ENCODE measurements at regions not wholly inside any gene's neighbourhood (a gene's known extent, or its start where the extent isn't known, plus 50 kb on each side); places are given as distances from the start of the nearest gene placed in this dataset.

GRCh38 chr16:65301029-65301428 lies 179.2 kb upstream of the CDH11 start:
- POLR2A ChIA-PET (ENCODE audit: unreplicated experiment): no interaction called here
- Histone ChIP-seq H4K20me1 (ENCODE audit: low read length) (no peaks in the 10 kb centered on the region), H3K4me3 (ENCODE audit: low read length) (no peak overlapping the region), H3K27ac (ENCODE audit: low read length) (no peak overlapping the region), H3K9me3 (ENCODE audit: low read length) (no peaks in the 10 kb centered on the region), H3K27me3 (ENCODE audit: low read length) (no peaks in the 10 kb centered on the region), H3K9ac (ENCODE audit: low read length) (no peak overlapping the region), H2AFZ (ENCODE audit: low read length) (no peak overlapping the region), H3F3A (ENCODE audit: low read length, unreplicated experiment) (no peaks in the 10 kb centered on the region), H3K79me2 (ENCODE audit: low read length) (no peaks in the 10 kb centered on the region), H3K4me2 (ENCODE audit: low read length) (no peak overlapping the region), H3K4me1 (ENCODE audit: insufficient read depth, low read length) (no peaks in the 10 kb centered on the region), H3K9me2 (replicated peaks; ENCODE audit: low read length) (no peaks in the 10 kb centered on the region), H3K36me3 (ENCODE audit: low read depth, low read length) (no peaks in the 10 kb centered on the region)
- no peak for DNase-seq
- CTCF ChIA-PET: no interaction called here
- BruUV-seq (replicated peaks): no TSS peak
- ATAC-seq: no peak
- no peak for TF ChIP-seq CTCF (conservative IDR thresholded peaks at IDR 0.05; ENCODE audit: low read depth, low read length)
- no peak for TF ChIP-seq EZH2 (IDR thresholded peaks at IDR 0.05; ENCODE audit: low read length, unreplicated experiment)
- no peak for TF ChIP-seq EZH2phosphoT487 (IDR thresholded peaks at IDR 0.05; ENCODE audit: borderline replicate concordance, low read length)
- intact Hi-C loops (cut with micrococcal nuclease): no loop called here

GRCh38 chr16:65297453-65297852 lies 175.6 kb upstream of the CDH11 start:
- Histone ChIP-seq H3K9ac (ENCODE audit: low read length) (no peak overlapping the region), H3K9me3 (ENCODE audit: low read length) (no peaks in the 10 kb centered on the region), H3K4me2 (ENCODE audit: low read length) (no peak overlapping the region), H3K27me3 (ENCODE audit: low read length) (no peaks in the 10 kb centered on the region), H4K20me1 (ENCODE audit: low read length) (no peaks in the 10 kb centered on the region), H3F3A (ENCODE audit: low read length, unreplicated experiment) (no peaks in the 10 kb centered on the region), H2AFZ (ENCODE audit: low read length) (no peak overlapping the region), H3K4me3 (ENCODE audit: low read length) (no peak overlapping the region), H3K27ac (ENCODE audit: low read length) (no peak overlapping the region), H3K9me2 (replicated peaks; ENCODE audit: low read length) (no peaks in the 10 kb centered on the region), H3K36me3 (ENCODE audit: low read depth, low read length) (no peaks in the 10 kb centered on the region), H3K4me1 (ENCODE audit: insufficient read depth, low read length) (no peaks in the 10 kb centered on the region), H3K79me2 (ENCODE audit: low read length) (no peaks in the 10 kb centered on the region)
- no TSS peak for BruUV-seq (replicated peaks)
- ATAC-seq: no peak
- TF ChIP-seq EZH2phosphoT487 (IDR thresholded peaks at IDR 0.05; ENCODE audit: borderline replicate concordance, low read length) (no peak), EZH2 (IDR thresholded peaks at IDR 0.05; ENCODE audit: low read length, unreplicated experiment) (no peak), CTCF (conservative IDR thresholded peaks at IDR 0.05; ENCODE audit: low read depth, low read length) (no peak)
- ChIA-PET POLR2A (ENCODE audit: unreplicated experiment) (no interaction called here), CTCF (no interaction called here)
- intact Hi-C loops (cut with micrococcal nuclease): no loop called here
- no peak for DNase-seq

- ChIA-PET POLR2A (ENCODE audit: unreplicated experiment) (no interaction called here), CTCF (no interaction called here)
- Histone ChIP-seq H3K36me3 (ENCODE audit: low read depth, low read length) (no peaks in the 10 kb centered on the region), H4K20me1 (ENCODE audit: low read length) (no peaks in the 10 kb centered on the region), H3K9me3 (ENCODE audit: low read length) (no peaks in the 10 kb centered on the region), H3K4me1 (ENCODE audit: insufficient read depth, low read length) (no peaks in the 10 kb centered on the region), H3K4me2 (ENCODE audit: low read length) (no peak overlapping the region), H3K27me3 (ENCODE audit: low read length) (no peaks in the 10 kb centered on the region), H3F3A (ENCODE audit: low read length, unreplicated experiment) (no peaks in the 10 kb centered on the region), H3K4me3 (ENCODE audit: low read length) (no peak overlapping the region), H3K9ac (ENCODE audit: low read length) (no peak overlapping the region), H3K79me2 (ENCODE audit: low read length) (no peaks in the 10 kb centered on the region), H3K9me2 (replicated peaks; ENCODE audit: low read length) (no peaks in the 10 kb centered on the region), H2AFZ (ENCODE audit: low read length) (no peak overlapping the region), H3K27ac (ENCODE audit: low read length) (no peak overlapping the region)
- intact Hi-C loops (cut with micrococcal nuclease): no loop called here
- no peak for TF ChIP-seq EZH2phosphoT487 (IDR thresholded peaks at IDR 0.05; ENCODE audit: borderline replicate concordance, low read length)
- TF ChIP-seq CTCF (conservative IDR thresholded peaks at IDR 0.05; ENCODE audit: low read depth, low read length): no peak
- no peak for TF ChIP-seq EZH2 (IDR thresholded peaks at IDR 0.05; ENCODE audit: low read length, unreplicated experiment)
- no TSS peak for BruUV-seq (replicated peaks)
- DNase-seq (no peak), ATAC-seq (no peak)
These were observed 173.7 kb upstream of the CDH11 start for GRCh38 chr16:65295527-65295926.
